Panc1 (cell line): ENCODE measurements at regions not wholly inside any gene's neighbourhood (a gene's known extent, or its start where the extent isn't known, plus 50 kb on each side); places are given as distances from the start of the nearest gene placed in this dataset.

ENCODE experiments used
- ATAC-seq: fragments of 200-7000 bp; cut with Tn5 transposase; 2 replicates; pipeline ENCODE4 v1.9.1; 2020; ENCODE audit warnings: mild to moderate bottlenecking, moderate library complexity
- BruUV-seq: library from RNA; stranded (reverse); fragments of 400-500 nt; replicated peaks from 2 replicates; lab custom pipeline; 2021; lab: Mats Ljungman, UMichigan
- CTCF ChIA-PET: fragments of 300-600 bp; sonication (Branson Sonifier 250); formaldehyde crosslinking; loops from one replicate; lab custom pipeline; 2022; ENCODE audit warnings: antibody characterized with exemption; lab: Charles Lee
- POLR2A ChIA-PET: fragments of 300-600 bp; sonication (Branson Sonifier 250); formaldehyde crosslinking; loops from one replicate; lab custom pipeline; 2022; ENCODE audit warnings: antibody characterized with exemption; lab: Charles Lee
- DNase-seq: peaks from one replicate; pipeline ENCODE4 v3.0.0-alpha.2; 2010; ENCODE audit warnings: low read depth, low spot score
- H3K27ac ChIP-seq: 2 replicates; pipeline ENCODE4 v1.5.1; 2011; ENCODE audit warnings: mild to moderate bottlenecking, low read length, inconsistent platforms
- H3K27me3 ChIP-seq: fragments of 200-500 bp; sonication (Bioruptor generic); 2 replicates; pipeline ENCODE4 v1.6.0; 2014; ENCODE audit warnings: low read length, inconsistent platforms; ENCODE audit not compliant: control insufficient read depth, insufficient read depth
- H3K36me3 ChIP-seq: fragments of 200-500 bp; sonication (Bioruptor generic); 2 replicates; pipeline ENCODE4 v1.5.1; 2014; ENCODE audit warnings: inconsistent platforms, mild to moderate bottlenecking, low read length, moderate library complexity; ENCODE audit not compliant: control insufficient read depth, insufficient read depth
- H3K4me1 ChIP-seq: 2 replicates; pipeline ENCODE4 v1.5.1; 2011; ENCODE audit warnings: inconsistent platforms, mild to moderate bottlenecking, low read length, moderate library complexity; ENCODE audit not compliant: control insufficient read depth, insufficient read depth
- H3K4me3 ChIP-seq, 2 experiments: 2 replicates each; pipeline ENCODE4 v1.5.1; 2011 to 2012; ENCODE audit warnings: low read depth in 2 of 2, low read length in 2 of 2, mild to moderate bottlenecking in 2 of 2, inconsistent platforms in 1 of 2, moderate library complexity in 1 of 2
- H3K9me3 ChIP-seq: fragments of 200-500 bp; sonication (Bioruptor generic); 2 replicates; pipeline ENCODE4 v1.5.1; 2014; ENCODE audit warnings: low read depth, mild to moderate bottlenecking, inconsistent platforms, low read length, moderate library complexity; ENCODE audit not compliant: control insufficient read depth, insufficient read depth
- POLR2AphosphoS5 ChIP-seq: IDR thresholded peaks from 2 replicates; pipeline ENCODE4 v1.6.1; 2012; ENCODE audit warnings: mild to moderate bottlenecking, low read depth, low read length, moderate library complexity
- SIN3A ChIP-seq: IDR thresholded peaks from 2 replicates; pipeline ENCODE4 v1.6.1; 2012; ENCODE audit warnings: low read depth, mild to moderate bottlenecking, low read length, moderate library complexity, borderline replicate concordance; ENCODE audit not compliant: insufficient read depth
- TCF7L2 ChIP-seq: IDR thresholded peaks from 2 replicates; pipeline ENCODE4 v1.6.1; 2011; ENCODE audit warnings: mild to moderate bottlenecking, low read depth, low read length, inconsistent platforms
- in situ Hi-C: cut with HindIII; loops from 2 replicates; pipeline ENCODE4 v1.10.0; 2016; ENCODE audit warnings: low sequenced_read_pairs, low pct_unique_long_range_greater_than_20kb
- intact Hi-C: fragments of 100-400 bp; cut with micrococcal nuclease; formaldehyde crosslinking; loops from one replicate; pipeline ENCODE4 v1.10.0; 2022; ENCODE audit not compliant: unreplicated experiment
- TF ChIP-seq, protein P1 (sequence below): fragments of 450-650 bp; IDR thresholded peaks from 2 replicates; pipeline ENCODE4 v1.5.1; 2017; ENCODE audit warnings: mild to moderate bottlenecking
- TF ChIP-seq, protein P2 (sequence below), 2 experiments: IDR thresholded peaks; 2 replicates each; pipeline ENCODE4 v1.6.1; 2011 to 2012; ENCODE audit warnings: low read depth in 2 of 2, control low read depth in 1 of 2, low read length in 1 of 2, mild to moderate bottlenecking in 1 of 2, moderate library complexity in 1 of 2; ENCODE audit not compliant: insufficient read depth in 1 of 2

GRCh38 chr4:171473155-171473554 is 340.0 kb upstream of the GALNTL6 start:
- H3K36me3 ChIP-seq = no peaks in the 10 kb centered on the region
- in situ Hi-C loops = no loop called here
- intact Hi-C loops = no loop called here
- ChIA-PET CTCF (no interaction called here), POLR2A (no interaction called here)
- H3K4me3 ChIP-seq = no peak overlapping the region
- ATAC-seq (no peak), DNase-seq (no peak)
- TF ChIP-seq, protein P1, sequence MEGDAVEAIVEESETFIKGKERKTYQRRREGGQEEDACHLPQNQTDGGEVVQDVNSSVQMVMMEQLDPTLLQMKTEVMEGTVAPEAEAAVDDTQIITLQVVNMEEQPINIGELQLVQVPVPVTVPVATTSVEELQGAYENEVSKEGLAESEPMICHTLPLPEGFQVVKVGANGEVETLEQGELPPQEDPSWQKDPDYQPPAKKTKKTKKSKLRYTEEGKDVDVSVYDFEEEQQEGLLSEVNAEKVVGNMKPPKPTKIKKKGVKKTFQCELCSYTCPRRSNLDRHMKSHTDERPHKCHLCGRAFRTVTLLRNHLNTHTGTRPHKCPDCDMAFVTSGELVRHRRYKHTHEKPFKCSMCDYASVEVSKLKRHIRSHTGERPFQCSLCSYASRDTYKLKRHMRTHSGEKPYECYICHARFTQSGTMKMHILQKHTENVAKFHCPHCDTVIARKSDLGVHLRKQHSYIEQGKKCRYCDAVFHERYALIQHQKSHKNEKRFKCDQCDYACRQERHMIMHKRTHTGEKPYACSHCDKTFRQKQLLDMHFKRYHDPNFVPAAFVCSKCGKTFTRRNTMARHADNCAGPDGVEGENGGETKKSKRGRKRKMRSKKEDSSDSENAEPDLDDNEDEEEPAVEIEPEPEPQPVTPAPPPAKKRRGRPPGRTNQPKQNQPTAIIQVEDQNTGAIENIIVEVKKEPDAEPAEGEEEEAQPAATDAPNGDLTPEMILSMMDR = no peak
- no peak for TF ChIP-seq TCF7L2
- TF ChIP-seq POLR2AphosphoS5 = no peak
- TF ChIP-seq SIN3A = no peak
- TF ChIP-seq, protein P2, sequence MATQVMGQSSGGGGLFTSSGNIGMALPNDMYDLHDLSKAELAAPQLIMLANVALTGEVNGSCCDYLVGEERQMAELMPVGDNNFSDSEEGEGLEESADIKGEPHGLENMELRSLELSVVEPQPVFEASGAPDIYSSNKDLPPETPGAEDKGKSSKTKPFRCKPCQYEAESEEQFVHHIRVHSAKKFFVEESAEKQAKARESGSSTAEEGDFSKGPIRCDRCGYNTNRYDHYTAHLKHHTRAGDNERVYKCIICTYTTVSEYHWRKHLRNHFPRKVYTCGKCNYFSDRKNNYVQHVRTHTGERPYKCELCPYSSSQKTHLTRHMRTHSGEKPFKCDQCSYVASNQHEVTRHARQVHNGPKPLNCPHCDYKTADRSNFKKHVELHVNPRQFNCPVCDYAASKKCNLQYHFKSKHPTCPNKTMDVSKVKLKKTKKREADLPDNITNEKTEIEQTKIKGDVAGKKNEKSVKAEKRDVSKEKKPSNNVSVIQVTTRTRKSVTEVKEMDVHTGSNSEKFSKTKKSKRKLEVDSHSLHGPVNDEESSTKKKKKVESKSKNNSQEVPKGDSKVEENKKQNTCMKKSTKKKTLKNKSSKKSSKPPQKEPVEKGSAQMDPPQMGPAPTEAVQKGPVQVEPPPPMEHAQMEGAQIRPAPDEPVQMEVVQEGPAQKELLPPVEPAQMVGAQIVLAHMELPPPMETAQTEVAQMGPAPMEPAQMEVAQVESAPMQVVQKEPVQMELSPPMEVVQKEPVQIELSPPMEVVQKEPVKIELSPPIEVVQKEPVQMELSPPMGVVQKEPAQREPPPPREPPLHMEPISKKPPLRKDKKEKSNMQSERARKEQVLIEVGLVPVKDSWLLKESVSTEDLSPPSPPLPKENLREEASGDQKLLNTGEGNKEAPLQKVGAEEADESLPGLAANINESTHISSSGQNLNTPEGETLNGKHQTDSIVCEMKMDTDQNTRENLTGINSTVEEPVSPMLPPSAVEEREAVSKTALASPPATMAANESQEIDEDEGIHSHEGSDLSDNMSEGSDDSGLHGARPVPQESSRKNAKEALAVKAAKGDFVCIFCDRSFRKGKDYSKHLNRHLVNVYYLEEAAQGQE (IDR thresholded peaks at IDR 0.05; ENCODE audit: insufficient read depth in 1 of 2, low read depth in 2 of 2, low read length in 1 of 2) = no peak
- H3K9me3 ChIP-seq = no peaks in the 10 kb centered on the region
- no peaks in the 10 kb centered on the region for H3K4me1 ChIP-seq
- no TSS peak for BruUV-seq
- no peak overlapping the region for H3K27ac ChIP-seq
- H3K27me3 ChIP-seq = no peaks in the 10 kb centered on the region

- TF ChIP-seq, protein P1 = no peak
- TF ChIP-seq SIN3A = no peak
- TF ChIP-seq POLR2AphosphoS5 = no peak
- no peak for TF ChIP-seq TCF7L2
- TF ChIP-seq, protein P2 (IDR thresholded peaks at IDR 0.05; ENCODE audit: insufficient read depth in 1 of 2, low read depth in 2 of 2, low read length in 1 of 2) = no peak
- no TSS peak for BruUV-seq
- Histone ChIP-seq H3K27ac (no peak overlapping the region), H3K4me1 (no peaks in the 10 kb centered on the region), H3K4me3 (no peak overlapping the region), H3K27me3 (no peaks in the 10 kb centered on the region), H3K36me3 (no peaks in the 10 kb centered on the region), H3K9me3 (no peaks in the 10 kb centered on the region)
- intact Hi-C loops = no loop called here
- in situ Hi-C loops = no loop called here
- CTCF ChIA-PET = no interaction called here
- POLR2A ChIA-PET = no interaction called here
- DNase-seq (no peak), ATAC-seq (no peak)
Observed at GRCh38 chr4:171472230-171472629, 341.0 kb upstream of the GALNTL6 start.
